ENCODE measurements at regions not wholly inside any gene's neighbourhood (a gene's known extent, or its start where the extent isn't known, plus 50 kb on each side); places are given as distances from the start of the nearest gene placed in this dataset.

DNA sequence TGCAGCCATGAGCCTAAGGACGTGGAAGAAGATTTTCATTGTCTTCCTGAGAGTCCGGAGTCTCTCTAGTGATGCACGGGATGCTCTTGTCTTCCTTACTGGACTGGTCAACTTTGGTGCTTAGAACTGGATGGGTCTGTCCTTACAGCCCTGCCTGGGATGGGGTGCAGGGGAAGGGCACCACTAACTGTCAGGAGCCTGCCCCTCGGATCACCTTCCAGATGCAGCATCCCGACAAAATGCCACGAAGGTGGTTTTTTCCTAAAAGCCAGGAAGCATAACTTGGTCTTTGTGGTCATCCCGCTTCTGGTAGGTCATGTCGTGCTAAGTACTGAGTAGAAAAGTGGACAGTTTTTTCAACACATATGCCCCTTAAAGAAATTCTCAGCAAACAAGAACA is 207.4 kb upstream of the TWIST2 start:
- TF ChIP-seq CTCF (IDR thresholded peaks at IDR 0.05) (no peak), POLR2A (IDR thresholded peaks at IDR 0.05; ENCODE audit: low read depth) (no peak)

Data from esophagus muscularis mucosa (tissue), 3 donors.